ENCODE measurements at regions not wholly inside any gene's neighbourhood (a gene's known extent, or its start where the extent isn't known, plus 50 kb on each side); places are given as distances from the start of the nearest gene placed in this dataset.

DNA sequence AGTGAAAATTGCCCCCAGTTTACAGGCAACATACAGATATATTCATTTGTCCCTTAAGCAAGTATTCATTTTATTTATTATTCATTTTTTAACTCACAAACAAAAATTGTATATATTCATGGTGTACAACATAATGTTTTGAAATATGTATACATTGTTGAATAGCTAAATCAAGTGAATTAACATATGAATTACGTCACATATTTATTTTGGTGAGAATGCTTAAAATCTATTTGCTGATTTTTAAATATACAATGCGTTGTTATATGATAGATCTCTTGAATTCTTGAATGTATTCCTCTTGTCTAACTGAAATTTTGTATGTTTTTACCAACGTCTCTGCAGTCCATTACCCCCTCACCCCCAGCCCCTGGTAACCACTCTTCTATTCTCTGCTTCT is 63.4 kb upstream of the CDH13 start:
- Histone ChIP-seq H3K4me1 (replicated peaks in 1 of 4; ENCODE audit: control insufficient read depth in 3 of 4, insufficient read depth in 4 of 4, low read length in 3 of 4) (no peaks in the 10 kb centered on the region), H3K27ac (ENCODE audit: low read depth, low read length) (no peak overlapping the region), H2BK15ac (ENCODE audit: low read length) (no peak overlapping the region), H3K56ac (replicated peaks; ENCODE audit: insufficient read length, low read depth, low read length) (no peak overlapping the region), H3K79me2 (ENCODE audit: control insufficient read depth in 1 of 2, insufficient read depth in 2 of 2, low read length in 2 of 2) (no peaks in the 10 kb centered on the region), H3K27me3 (replicated peaks in 1 of 4; ENCODE audit: control insufficient read depth in 3 of 4, extremely low read depth in 1 of 4, insufficient read depth in 3 of 4, low read length in 3 of 4) (no peaks in the 10 kb centered on the region), H3K9ac (replicated peaks in 1 of 4; ENCODE audit: extremely low read depth in 1 of 4, low read depth in 3 of 4, low read length in 3 of 4) (no peak overlapping the region), H3K4me2 (ENCODE audit: insufficient read depth in 1 of 2, low read depth in 2 of 2, low read length in 2 of 2) (no peak overlapping the region), H3K4me3 (ENCODE audit: extremely low read depth in 1 of 4, insufficient read depth in 2 of 4, low read depth in 3 of 4, low read length in 4 of 4) (no peak overlapping the region), H2BK120ac (replicated peaks; ENCODE audit: low read depth, low read length) (no peak overlapping the region), H2BK12ac (ENCODE audit: low read depth, low read length) (no peak overlapping the region), H3K23ac (ENCODE audit: insufficient read length) (no peak overlapping the region), H3K4ac (replicated peaks; ENCODE audit: insufficient read length, low read depth, low read length) (no peak overlapping the region), H4K8ac (ENCODE audit: extremely low read depth, insufficient read depth, low read length) (no peak overlapping the region), H3K23me2 (ENCODE audit: low read depth, low read length) (no peaks in the 10 kb centered on the region), H3K14ac (ENCODE audit: insufficient read length) (no peak overlapping the region), H3K18ac (ENCODE audit: extremely low read depth, low read length) (no peak overlapping the region), H2AK5ac (ENCODE audit: low read depth, low read length) (no peak overlapping the region), H4K20me1 (replicated peaks in 1 of 2; ENCODE audit: control insufficient read depth in 1 of 2, insufficient read depth in 2 of 2, low read length in 2 of 2) (no peaks in the 10 kb centered on the region), H2BK20ac (ENCODE audit: low read length) (no peak overlapping the region), H2BK5ac (ENCODE audit: low read depth, low read length) (no peak overlapping the region), H2AFZ (ENCODE audit: low read length) (no peak overlapping the region), H4K91ac (replicated peaks; ENCODE audit: insufficient read length, low read length) (no peak overlapping the region), H3K79me1 (ENCODE audit: low read depth, low read length) (no peaks in the 10 kb centered on the region), H3K9me3 (ENCODE audit: insufficient read depth in 2 of 2, low read depth in 1 of 2, low read length in 1 of 2) (peaks cover 3 to 5% of the 10 kb centered on the region in 2 experiments; a peak in 3 of 4 replicates), H4K5ac (ENCODE audit: insufficient read length, low read depth, low read length) (no peak overlapping the region), H3K36me3 (ENCODE audit: control insufficient read depth in 2 of 4, insufficient read depth in 4 of 4, low read length in 3 of 4) (no peaks in the 10 kb centered on the region)
- FAIRE-seq = no peak
- DNase-seq (ENCODE audit: low read depth in 1 of 2, low spot score in 2 of 2) = no peak
- CTCF ChIA-PET (ENCODE audit: partially characterized antibody) = no interaction called here
- POLR2A ChIA-PET (ENCODE audit: partially characterized antibody) = no interaction called here
- 84% methylated on average over 3 of the region's 3 CpGs; no CpG with 5 or more reads in 1 of the 2 experiments for WGBS, 2 experiments (ENCODE audit: extremely low coverage in 1 of 2, insufficient coverage in 1 of 2, insufficient read length in 1 of 2, insufficient replicate concordance in 2 of 2, low coverage in 1 of 2, low lambda C conversion rate in 2 of 2, missing lambda C conversion rate in 1 of 2)
- TF ChIP-seq CBX8 (IDR thresholded peaks at IDR 0.05; ENCODE audit: borderline replicate concordance, low read depth, low read length) = no peak
- TF ChIP-seq CHD1 (IDR thresholded peaks at IDR 0.05; ENCODE audit: low read depth, low read length) = no peak
- TF ChIP-seq POLR2A (IDR thresholded peaks at IDR 0.05; ENCODE audit: control extremely low read depth in 1 of 2, low read depth in 2 of 2, low read length in 2 of 2) = no peak
- TF ChIP-seq SIN3A (conservative IDR thresholded peaks at IDR 0.05 in 1 of 2, IDR thresholded peaks at IDR 0.05 in 1 of 2; ENCODE audit: low read depth in 1 of 2, low read length in 2 of 2) = no peak
- TF ChIP-seq, protein P1, sequence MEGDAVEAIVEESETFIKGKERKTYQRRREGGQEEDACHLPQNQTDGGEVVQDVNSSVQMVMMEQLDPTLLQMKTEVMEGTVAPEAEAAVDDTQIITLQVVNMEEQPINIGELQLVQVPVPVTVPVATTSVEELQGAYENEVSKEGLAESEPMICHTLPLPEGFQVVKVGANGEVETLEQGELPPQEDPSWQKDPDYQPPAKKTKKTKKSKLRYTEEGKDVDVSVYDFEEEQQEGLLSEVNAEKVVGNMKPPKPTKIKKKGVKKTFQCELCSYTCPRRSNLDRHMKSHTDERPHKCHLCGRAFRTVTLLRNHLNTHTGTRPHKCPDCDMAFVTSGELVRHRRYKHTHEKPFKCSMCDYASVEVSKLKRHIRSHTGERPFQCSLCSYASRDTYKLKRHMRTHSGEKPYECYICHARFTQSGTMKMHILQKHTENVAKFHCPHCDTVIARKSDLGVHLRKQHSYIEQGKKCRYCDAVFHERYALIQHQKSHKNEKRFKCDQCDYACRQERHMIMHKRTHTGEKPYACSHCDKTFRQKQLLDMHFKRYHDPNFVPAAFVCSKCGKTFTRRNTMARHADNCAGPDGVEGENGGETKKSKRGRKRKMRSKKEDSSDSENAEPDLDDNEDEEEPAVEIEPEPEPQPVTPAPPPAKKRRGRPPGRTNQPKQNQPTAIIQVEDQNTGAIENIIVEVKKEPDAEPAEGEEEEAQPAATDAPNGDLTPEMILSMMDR (IDR thresholded peaks at IDR 0.05; ENCODE audit: control extremely low read depth in 1 of 3, insufficient read depth in 1 of 3, low read depth in 1 of 3, low read length in 3 of 3) = no peak
- TF ChIP-seq NRF1 (IDR thresholded peaks at IDR 0.05; ENCODE audit: low read depth, low read length) = no peak
- TF ChIP-seq SIX5 (IDR thresholded peaks at IDR 0.05; ENCODE audit: low read depth, low read length) = no peak
- TF ChIP-seq, protein P2, sequence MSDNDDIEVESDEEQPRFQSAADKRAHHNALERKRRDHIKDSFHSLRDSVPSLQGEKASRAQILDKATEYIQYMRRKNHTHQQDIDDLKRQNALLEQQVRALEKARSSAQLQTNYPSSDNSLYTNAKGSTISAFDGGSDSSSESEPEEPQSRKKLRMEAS (IDR thresholded peaks at IDR 0.05) = no peak
- no peak for TF ChIP-seq EP300 (IDR thresholded peaks at IDR 0.05; ENCODE audit: borderline replicate concordance in 1 of 2, low read depth in 2 of 2, low read length in 2 of 2)
- TF ChIP-seq NANOG (IDR thresholded peaks at IDR 0.05; ENCODE audit: insufficient read depth, low read depth, low read length, poor library complexity, severe bottlenecking) = no peak
- no peak for TF ChIP-seq RAD21 (IDR thresholded peaks at IDR 0.05 in 1 of 2, conservative IDR thresholded peaks at IDR 0.05 in 1 of 2; ENCODE audit: low read depth in 2 of 2, low read length in 2 of 2)
- no peak for TF ChIP-seq MAFK (IDR thresholded peaks at IDR 0.05; ENCODE audit: low read depth, low read length)

Measured in H1 (cell line).